ENCODE measurements at regions not wholly inside any gene's neighbourhood (a gene's known extent, or its start where the extent isn't known, plus 50 kb on each side); places are given as distances from the start of the nearest gene placed in this dataset.

DNA sequence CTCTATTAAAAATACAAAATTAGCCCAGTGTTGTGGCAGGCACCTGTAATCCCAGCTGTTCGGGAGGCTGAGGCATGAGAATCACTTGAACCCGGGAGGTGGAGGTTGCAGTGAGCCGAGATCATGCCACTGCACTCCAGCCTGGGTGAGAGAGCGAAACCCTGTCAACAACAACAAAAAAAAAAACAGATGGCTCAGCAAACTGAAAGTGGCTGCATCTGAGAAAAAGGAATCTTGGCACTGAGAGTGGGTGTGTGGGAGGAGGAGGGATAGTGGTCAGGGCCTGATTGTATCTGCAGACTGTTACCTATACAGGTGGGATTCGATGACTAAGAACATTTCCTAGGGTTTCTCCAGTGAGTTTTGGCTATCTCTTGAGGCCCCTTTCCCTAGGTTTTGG is 122.2 kb upstream of the BARHL2 start:
- no peak for TF ChIP-seq CTCF (IDR thresholded peaks at IDR 0.05)
- no peak for TF ChIP-seq POLR2A (IDR thresholded peaks at IDR 0.05)
